Neural crest cell (in vitro differentiated cells): ENCODE measurements at regions not wholly inside any gene's neighbourhood (a gene's known extent, or its start where the extent isn't known, plus 50 kb on each side); places are given as distances from the start of the nearest gene placed in this dataset.

Source experiments
- DNase-seq: peaks from one replicate; pipeline ENCODE4 v3.0.0; 2021; ENCODE audit warnings: low read depth, mixed read lengths, low spot score
- H3K27ac Mint-ChIP-seq: one replicate; pipeline ENCODE4 v1.8.0; 2021; ENCODE audit warnings: mild to moderate bottlenecking, mixed read lengths; ENCODE audit not compliant: unreplicated experiment
- H3K27me3 Mint-ChIP-seq: 2 replicates; pipeline ENCODE4 v1.8.0; 2021; ENCODE audit warnings: low read depth, mild to moderate bottlenecking, mixed read lengths
- H3K36me3 Mint-ChIP-seq: 2 replicates; pipeline ENCODE4 v1.8.0; 2021; ENCODE audit warnings: low read depth, mild to moderate bottlenecking, mixed read lengths
- H3K4me1 Mint-ChIP-seq: 2 replicates; pipeline ENCODE4 v1.8.0; 2021; ENCODE audit warnings: mixed read lengths
- H3K4me3 Mint-ChIP-seq: one replicate; pipeline ENCODE4 v1.8.0; 2021; ENCODE audit warnings: mild to moderate bottlenecking, mixed read lengths
- H3K9me3 Mint-ChIP-seq: 2 replicates; pipeline ENCODE4 v1.8.0; 2021; ENCODE audit warnings: mixed read lengths
- CTCF ChIP-seq: fragments of 200-600 bp; sonication (generic); conservative IDR thresholded peaks from 2 replicates; pipeline ENCODE4 v1.5.0; 2021; ENCODE audit warnings: antibody characterized with exemption, mild to moderate bottlenecking

DNA sequence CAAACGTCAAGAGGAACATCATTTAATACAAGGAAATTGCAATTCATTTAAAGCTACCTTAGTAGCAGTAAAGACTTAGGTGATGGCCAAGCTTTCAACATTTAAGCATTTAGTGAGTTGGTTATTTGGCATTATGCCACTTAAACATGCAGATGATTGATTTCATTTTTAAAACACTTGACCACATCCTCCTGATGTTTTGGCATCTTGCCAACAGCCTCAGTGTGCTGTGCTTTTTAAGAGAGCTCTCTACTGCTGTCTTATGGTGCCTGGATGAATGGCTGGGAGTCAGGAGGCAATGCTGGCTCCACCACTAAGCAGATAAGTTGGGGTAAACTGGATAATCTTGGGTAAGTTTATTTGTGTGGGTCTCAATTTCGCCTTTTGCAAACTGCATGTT lies 364.5 kb downstream of the MAN2A1 start:
- no peaks in the 10 kb centered on the region for H3K9me3 Mint-ChIP-seq
- no peak for TF ChIP-seq CTCF
- H3K27me3 Mint-ChIP-seq, result no peaks in the 10 kb centered on the region
- H3K4me1 Mint-ChIP-seq, result no peaks in the 10 kb centered on the region
- DNase-seq, result no peak
- H3K4me3 Mint-ChIP-seq, result no peak overlapping the region
- H3K27ac Mint-ChIP-seq, result no peak overlapping the region
- H3K36me3 Mint-ChIP-seq, result no peaks in the 10 kb centered on the region

DNA sequence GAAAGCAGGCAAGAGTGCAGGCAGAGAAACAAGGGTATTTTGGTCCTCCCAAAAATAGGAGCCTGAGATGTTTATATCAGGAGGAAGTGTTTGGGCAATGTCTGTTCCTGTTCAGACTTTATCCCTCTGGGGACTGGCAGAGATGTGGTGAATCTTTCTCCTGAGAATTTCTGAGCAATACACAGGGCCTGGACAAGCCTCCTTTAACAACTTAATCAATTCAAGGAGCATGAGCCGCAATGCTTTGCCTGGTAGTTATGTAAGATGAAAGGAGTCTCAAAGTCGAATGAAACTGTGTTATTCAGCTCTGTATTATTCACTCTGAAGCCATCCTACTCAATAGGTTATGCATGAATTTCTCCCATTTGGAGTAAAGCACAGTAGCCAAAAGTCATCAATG lies 365.6 kb downstream of the MAN2A1 start:
- no peaks in the 10 kb centered on the region for H3K36me3 Mint-ChIP-seq
- no peaks in the 10 kb centered on the region for H3K4me1 Mint-ChIP-seq
- no peak overlapping the region for H3K27ac Mint-ChIP-seq
- no peak for DNase-seq
- H3K4me3 Mint-ChIP-seq, result no peak overlapping the region
- H3K27me3 Mint-ChIP-seq, result no peaks in the 10 kb centered on the region
- H3K9me3 Mint-ChIP-seq, result no peaks in the 10 kb centered on the region
- no peak for TF ChIP-seq CTCF

- Mint-ChIP-seq H3K27ac (no peak overlapping the region), H3K4me1 (no peaks in the 10 kb centered on the region), H3K4me3 (no peak overlapping the region), H3K36me3 (no peaks in the 10 kb centered on the region), H3K9me3 (no peaks in the 10 kb centered on the region), H3K27me3 (no peaks in the 10 kb centered on the region)
- TF ChIP-seq CTCF, result no peak
- DNase-seq, result no peak
Observed at GRCh38 chr5:110056580-110057114, 366.9 kb downstream of the MAN2A1 start.

DNA sequence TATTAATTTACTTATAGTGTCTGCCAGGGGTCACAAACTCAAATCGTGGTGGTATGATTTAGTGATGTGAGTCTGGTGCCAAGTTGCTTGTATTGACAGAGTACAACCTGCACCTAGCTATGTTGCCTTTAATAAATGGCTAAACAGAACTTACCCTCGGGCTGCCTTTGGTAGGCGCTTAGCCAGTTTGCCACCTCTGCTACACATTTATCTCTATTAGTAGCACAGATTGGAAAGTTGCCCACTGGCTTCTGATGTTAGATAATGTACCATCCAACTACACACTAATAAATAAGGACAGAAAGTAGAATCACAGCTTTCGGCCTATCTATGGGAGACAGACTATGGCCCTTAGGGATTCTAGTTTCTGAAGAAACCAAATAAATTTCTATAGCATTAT lies 368.4 kb downstream of the MAN2A1 start:
- H3K9me3 Mint-ChIP-seq, result no peaks in the 10 kb centered on the region
- no peaks in the 10 kb centered on the region for H3K4me1 Mint-ChIP-seq
- H3K36me3 Mint-ChIP-seq, result no peaks in the 10 kb centered on the region
- TF ChIP-seq CTCF, result no peak
- no peak for DNase-seq
- H3K4me3 Mint-ChIP-seq, result no peak overlapping the region
- no peak overlapping the region for H3K27ac Mint-ChIP-seq
- H3K27me3 Mint-ChIP-seq, result no peaks in the 10 kb centered on the region

DNA sequence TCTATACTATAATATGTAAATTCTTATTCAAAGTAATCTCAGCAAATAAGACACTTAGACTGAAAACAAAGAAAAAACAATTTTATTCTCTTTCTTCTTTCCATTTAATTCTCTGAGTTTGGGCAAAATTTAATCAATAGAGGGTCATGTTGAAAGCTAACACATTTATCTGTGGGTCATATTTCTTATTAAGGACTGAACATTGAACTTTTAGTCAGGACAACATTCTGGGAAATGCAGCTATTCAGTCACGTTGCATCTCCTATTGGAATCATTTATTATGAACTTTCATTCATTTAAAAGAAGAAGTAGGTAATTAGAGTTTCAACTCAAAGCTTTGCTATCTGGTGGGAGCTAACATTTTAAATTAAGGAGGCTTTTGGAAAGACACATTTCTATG lies 372.5 kb downstream of the MAN2A1 start:
- H3K4me3 Mint-ChIP-seq, result no peak overlapping the region
- no peaks in the 10 kb centered on the region for H3K27me3 Mint-ChIP-seq
- no peak overlapping the region for H3K27ac Mint-ChIP-seq
- no peaks in the 10 kb centered on the region for H3K36me3 Mint-ChIP-seq
- no peaks in the 10 kb centered on the region for H3K9me3 Mint-ChIP-seq
- TF ChIP-seq CTCF, result no peak
- H3K4me1 Mint-ChIP-seq, result no peaks in the 10 kb centered on the region
- DNase-seq, result no peak
